ENCODE measurements at regions not wholly inside any gene's neighbourhood (a gene's known extent, or its start where the extent isn't known, plus 50 kb on each side); places are given as distances from the start of the nearest gene placed in this dataset.

DNA sequence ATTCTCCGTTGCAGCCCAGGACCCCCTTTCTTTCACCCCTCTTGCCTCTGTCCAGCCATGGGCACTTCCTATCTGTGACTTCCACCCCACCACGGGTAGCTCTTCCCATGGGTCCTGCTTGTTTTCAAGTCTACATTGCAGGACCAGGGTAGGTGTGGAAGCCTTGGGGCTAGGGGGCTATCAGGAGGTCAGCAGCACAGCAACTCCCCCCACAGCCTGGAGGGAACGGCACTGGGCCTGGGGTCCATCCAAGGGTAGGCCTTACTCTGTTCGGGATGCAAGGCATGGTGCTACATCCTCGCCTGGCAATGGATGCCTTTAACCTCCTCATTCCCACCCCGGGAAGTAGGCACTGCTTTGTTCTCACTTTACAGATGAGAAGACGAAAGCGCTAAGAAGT is 109.3 kb downstream of the IRX5 start:
- TF ChIP-seq, protein P1, sequence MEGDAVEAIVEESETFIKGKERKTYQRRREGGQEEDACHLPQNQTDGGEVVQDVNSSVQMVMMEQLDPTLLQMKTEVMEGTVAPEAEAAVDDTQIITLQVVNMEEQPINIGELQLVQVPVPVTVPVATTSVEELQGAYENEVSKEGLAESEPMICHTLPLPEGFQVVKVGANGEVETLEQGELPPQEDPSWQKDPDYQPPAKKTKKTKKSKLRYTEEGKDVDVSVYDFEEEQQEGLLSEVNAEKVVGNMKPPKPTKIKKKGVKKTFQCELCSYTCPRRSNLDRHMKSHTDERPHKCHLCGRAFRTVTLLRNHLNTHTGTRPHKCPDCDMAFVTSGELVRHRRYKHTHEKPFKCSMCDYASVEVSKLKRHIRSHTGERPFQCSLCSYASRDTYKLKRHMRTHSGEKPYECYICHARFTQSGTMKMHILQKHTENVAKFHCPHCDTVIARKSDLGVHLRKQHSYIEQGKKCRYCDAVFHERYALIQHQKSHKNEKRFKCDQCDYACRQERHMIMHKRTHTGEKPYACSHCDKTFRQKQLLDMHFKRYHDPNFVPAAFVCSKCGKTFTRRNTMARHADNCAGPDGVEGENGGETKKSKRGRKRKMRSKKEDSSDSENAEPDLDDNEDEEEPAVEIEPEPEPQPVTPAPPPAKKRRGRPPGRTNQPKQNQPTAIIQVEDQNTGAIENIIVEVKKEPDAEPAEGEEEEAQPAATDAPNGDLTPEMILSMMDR (conservative IDR thresholded peaks at IDR 0.05; ENCODE audit: low read length), result no peak
- TF ChIP-seq EZH2phosphoT487 (IDR thresholded peaks at IDR 0.05; ENCODE audit: borderline replicate concordance), result no peak

All from Loucy (cell line).